RPMI7951 (cell line): ENCODE measurements at regions not wholly inside any gene's neighbourhood (a gene's known extent, or its start where the extent isn't known, plus 50 kb on each side); places are given as distances from the start of the nearest gene placed in this dataset.

ENCODE experiments used
- DNase-seq: peaks from one replicate; pipeline ENCODE4 v3.0.0-alpha.2; 2012; ENCODE audit warnings: low read depth

GRCh38 chr22:26893173-26894110, 236.1 kb downstream of the MIAT start:
- no peak for DNase-seq

GRCh38 chr22:26894362-26894761, 237.0 kb downstream of the MIAT start:
- DNase-seq, result no peak

- peak; percentile 96 for DNase-seq
Observed at GRCh38 chr22:26894766-26895485, 237.5 kb downstream of the MIAT start.

- no peak for DNase-seq
Observed at GRCh38 chr22:26897384-26897783, 240.0 kb downstream of the MIAT start.

- DNase-seq, result no peak
Observed at GRCh38 chr22:26898946-26899605, 241.7 kb downstream of the MIAT start.

GRCh38 chr22:26900787-26901186, 243.4 kb downstream of the MIAT start:
- no peak for DNase-seq

DNA sequence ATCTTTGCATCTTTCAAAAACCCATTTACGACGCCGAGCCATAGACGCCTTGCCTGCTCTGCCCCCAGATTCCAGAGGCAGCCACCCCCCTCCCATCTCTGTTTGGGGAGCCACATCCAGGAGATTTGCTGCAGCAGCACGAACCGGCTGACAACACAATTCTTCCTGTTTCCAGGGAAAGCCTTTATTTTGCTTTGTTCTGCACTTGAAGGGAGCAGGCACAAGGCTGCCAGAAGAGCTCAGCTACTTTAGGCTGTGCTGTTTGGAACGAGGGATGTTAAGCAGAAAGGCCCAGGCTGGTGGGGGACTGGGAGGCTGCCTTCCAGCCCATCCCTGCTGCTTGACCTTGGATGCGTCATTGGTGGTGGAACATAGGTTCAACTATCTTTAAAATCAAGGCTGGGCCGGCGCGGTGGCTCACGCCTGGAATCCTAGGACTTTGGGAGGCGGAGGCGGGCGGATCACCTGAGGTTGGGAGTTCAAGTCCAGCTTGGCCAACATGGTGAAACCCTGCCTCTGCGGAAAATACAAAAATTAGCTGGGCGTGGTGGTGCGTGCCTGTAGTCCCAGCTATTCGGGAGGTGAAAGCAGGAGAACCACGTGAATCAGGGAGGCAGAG, 243.9 kb downstream of the MIAT start:
- no peak for DNase-seq

DNA sequence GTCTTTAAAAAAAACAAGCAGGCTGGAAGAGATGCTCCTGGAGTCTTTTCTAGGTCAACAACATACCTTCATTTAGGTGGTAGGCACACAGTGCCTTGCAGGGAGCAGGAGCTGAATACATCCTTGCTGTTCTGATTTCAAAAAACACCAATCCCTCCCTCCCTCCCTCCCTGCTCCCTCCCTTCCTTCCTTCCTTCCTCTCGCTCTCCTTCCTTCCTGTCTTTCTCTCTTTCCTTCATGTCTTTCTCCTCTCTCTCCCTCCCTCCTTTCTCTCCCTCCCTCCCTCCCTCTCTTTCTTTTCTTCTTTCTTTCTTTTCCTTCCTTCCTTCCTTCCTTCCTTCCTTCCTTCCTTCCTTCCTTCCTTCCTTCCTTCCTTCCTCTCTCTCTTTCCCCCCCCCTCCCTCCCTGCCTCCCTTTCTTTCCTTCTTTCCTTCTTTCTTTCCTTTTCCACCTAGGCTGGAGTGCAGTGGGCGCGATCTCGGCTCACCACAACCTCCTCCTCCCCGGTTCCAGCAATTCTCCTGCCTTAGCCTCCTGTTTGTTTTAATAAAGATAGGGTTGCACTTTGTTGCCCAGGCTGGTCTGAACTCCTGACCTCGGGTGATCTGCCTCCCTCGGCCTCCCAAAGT, 245.1 kb downstream of the MIAT start:
- no peak for DNase-seq

GRCh38 chr22:26903030-26903856, 245.9 kb downstream of the MIAT start:
- no peak for DNase-seq

DNA sequence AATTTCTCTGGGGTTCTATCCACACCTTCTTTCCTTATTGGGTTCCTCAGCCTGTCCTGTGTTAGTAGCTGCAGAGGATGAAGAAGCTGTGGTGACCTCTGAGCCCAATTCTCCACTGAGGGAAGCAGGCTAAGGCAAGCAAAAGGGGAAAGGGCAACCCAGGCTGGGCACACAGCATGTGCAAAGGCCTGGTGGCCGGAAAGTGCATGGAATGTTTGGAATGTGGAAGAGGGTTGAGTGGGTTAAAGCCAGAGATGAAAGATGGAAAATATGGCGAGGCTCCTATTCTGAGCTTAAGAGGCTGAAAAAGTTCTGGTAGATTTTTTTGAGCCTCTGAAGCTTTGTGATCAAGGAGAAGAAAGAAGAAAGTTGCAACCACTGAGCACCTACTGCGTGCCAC, 247.1 kb downstream of the MIAT start:
- DNase-seq, result no peak

- no peak for DNase-seq
Observed at GRCh38 chr22:26905076-26905475, 247.7 kb downstream of the MIAT start.

- DNase-seq, result no peak
Observed at GRCh38 chr22:26905640-26906039, 248.3 kb downstream of the MIAT start.

DNA sequence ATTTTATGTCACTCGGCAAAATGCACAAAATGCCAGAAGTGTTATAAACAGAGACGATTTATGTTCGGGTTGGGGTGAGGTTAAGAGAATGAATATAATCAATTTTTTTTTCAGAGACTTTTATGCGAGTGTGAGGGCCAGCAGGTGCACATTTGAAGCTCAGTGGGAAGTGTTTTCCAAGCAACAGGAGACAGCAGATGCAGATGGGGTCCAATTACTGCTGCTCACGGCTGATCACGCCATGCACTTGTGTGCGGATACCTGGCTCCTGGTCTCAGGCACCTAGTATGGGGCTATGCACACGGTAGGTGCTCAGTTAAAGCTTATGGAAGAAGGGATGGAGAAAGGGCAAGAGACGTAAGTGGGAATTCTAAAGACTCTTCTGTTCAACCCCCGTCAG, 249.1 kb downstream of the MIAT start:
- DNase-seq, result no peak

DNA sequence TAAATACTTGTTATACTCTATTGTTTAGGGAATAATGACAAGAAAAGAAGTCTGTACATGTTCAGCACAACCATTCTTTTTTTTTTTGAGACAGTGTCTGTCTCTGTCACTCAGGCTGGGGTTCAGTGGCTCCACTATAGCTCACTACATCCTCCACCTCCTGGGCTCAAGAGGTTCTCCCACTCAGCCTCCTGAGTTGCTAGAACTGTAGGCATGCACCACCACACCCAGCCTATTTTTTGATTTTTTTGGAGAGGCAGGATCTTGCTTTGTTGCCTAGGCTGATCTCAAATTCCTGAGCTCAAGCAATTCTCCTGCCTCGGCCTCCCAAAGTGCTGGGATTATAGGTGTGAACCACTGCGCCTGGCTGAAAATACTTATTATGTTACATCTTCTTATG, 250.0 kb downstream of the MIAT start:
- no peak for DNase-seq

- DNase-seq, result no peak
Observed at GRCh38 chr22:26910845-26911244, 253.5 kb downstream of the MIAT start.

GRCh38 chr22:26912655-26913345, 255.4 kb downstream of the MIAT start:
- no peak for DNase-seq

DNA sequence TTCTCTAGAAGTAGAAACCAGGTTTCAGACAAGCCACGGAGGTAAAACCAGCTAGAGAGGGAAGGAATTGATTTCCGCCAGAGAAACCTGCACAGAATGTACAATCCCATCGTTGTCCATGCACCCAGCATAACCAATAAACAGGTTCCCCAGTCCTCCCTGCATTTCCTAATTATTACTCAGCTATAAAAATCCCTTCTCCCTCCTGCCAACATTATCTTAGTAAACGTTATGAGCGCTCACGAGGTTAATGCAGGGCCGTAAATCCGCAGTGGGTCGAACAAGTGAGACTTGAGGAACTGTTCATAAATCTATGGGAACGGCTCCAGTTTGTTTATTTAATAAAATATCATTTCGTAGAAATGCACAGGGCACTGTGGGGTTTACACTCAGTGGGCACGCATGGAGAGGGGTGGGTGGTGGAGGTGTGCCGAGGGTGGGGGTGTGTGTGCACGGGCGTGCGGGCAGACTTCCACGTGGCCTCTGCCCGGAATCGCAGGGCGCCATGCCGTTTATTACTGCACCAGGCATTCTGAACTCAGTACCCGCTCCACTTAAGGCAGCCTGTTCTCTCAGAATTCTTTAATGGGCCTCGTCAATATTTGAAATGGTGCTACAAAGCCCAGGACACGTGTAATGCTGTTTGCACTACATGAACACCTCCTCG, 257.3 kb downstream of the MIAT start:
- DNase-seq, result no peak

- no peak for DNase-seq
Observed at GRCh38 chr22:26916236-26916635, 258.8 kb downstream of the MIAT start.

DNA sequence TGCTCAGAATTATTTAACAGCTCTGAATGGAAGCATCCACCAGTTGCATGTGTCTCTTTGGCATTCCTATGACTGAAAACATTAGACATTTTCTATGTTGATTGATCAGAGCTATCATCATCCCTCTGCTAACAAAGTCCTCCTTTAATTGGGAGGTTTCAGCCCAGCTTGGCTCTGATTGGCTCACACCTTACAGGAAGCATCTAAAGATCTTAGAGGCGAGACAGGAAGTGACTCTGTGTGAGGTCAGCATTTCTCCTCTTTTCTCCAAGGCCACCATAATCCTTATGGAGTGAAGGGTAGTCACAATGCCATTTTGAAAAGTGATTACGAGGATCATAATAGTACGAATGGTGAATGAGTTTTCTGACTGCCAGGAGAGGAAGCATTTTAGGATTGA, 260.8 kb downstream of the MIAT start:
- peak; percentile 31 for DNase-seq

GRCh38 chr22:26921726-26922125, 264.3 kb downstream of the MIAT start:
- DNase-seq, result no peak
